K562 (cell line): ENCODE measurements at regions not wholly inside any gene's neighbourhood (a gene's known extent, or its start where the extent isn't known, plus 50 kb on each side); places are given as distances from the start of the nearest gene placed in this dataset.

Experiments used
- EHMT2 ChIP-seq: fragments of 450-650 bp; IDR thresholded peaks from 2 replicates; pipeline ENCODE4 v1.6.1; 2018; ENCODE audit warnings: antibody characterized with exemption
- FOXK1 ChIP-seq: sonication (generic); formaldehyde crosslinking; IDR thresholded peaks from 2 replicates; pipeline ENCODE4 v1.8.0; 2022; ENCODE audit warnings: missing genetic modification reagents, mild to moderate bottlenecking, borderline replicate concordance
- ZNF707 ChIP-seq: fragments of 250-450 bp; sonication (Bioruptor Pico); conservative IDR thresholded peaks from 2 replicates; pipeline ENCODE4 v1.8.0; 2022; ENCODE audit warnings: inconsistent platforms, mild to moderate bottlenecking, moderate library complexity
- TF ChIP-seq, protein P1 (sequence below): fragments of 450-650 bp; IDR thresholded peaks from 2 replicates; pipeline ENCODE4 v1.6.1; 2016; ENCODE audit warnings: mild to moderate bottlenecking, moderate library complexity

DNA sequence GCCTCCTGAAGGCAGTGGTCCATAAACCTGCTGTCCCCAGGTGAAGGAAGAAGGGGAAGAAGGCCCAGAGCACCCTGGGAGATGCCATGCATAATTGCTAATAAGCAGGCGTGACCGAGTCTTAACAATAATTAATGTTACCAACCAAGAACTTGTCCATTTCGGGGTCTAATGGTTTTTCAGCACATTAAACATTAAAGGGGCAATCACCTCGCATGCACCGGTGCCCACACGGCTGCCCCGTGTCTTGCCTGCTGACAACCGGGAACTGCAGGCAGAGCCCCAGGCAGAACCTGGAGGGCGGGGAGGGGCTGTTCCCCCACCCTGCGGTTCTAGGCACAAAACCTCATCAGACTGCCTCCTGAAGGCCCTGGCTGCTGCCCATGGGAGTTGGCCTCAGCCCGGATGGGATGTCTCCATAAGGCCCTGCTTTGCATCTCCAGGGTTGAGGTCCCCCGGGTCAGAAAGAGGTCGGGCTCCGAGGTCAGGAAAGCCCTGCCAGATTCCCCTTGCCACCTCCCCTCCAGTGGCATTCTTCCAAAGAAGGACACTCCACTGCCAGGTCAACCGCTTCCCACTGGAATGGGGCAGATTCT is 169.0 kb downstream of the BUD13 start (continued):
- TF ChIP-seq, protein P1, sequence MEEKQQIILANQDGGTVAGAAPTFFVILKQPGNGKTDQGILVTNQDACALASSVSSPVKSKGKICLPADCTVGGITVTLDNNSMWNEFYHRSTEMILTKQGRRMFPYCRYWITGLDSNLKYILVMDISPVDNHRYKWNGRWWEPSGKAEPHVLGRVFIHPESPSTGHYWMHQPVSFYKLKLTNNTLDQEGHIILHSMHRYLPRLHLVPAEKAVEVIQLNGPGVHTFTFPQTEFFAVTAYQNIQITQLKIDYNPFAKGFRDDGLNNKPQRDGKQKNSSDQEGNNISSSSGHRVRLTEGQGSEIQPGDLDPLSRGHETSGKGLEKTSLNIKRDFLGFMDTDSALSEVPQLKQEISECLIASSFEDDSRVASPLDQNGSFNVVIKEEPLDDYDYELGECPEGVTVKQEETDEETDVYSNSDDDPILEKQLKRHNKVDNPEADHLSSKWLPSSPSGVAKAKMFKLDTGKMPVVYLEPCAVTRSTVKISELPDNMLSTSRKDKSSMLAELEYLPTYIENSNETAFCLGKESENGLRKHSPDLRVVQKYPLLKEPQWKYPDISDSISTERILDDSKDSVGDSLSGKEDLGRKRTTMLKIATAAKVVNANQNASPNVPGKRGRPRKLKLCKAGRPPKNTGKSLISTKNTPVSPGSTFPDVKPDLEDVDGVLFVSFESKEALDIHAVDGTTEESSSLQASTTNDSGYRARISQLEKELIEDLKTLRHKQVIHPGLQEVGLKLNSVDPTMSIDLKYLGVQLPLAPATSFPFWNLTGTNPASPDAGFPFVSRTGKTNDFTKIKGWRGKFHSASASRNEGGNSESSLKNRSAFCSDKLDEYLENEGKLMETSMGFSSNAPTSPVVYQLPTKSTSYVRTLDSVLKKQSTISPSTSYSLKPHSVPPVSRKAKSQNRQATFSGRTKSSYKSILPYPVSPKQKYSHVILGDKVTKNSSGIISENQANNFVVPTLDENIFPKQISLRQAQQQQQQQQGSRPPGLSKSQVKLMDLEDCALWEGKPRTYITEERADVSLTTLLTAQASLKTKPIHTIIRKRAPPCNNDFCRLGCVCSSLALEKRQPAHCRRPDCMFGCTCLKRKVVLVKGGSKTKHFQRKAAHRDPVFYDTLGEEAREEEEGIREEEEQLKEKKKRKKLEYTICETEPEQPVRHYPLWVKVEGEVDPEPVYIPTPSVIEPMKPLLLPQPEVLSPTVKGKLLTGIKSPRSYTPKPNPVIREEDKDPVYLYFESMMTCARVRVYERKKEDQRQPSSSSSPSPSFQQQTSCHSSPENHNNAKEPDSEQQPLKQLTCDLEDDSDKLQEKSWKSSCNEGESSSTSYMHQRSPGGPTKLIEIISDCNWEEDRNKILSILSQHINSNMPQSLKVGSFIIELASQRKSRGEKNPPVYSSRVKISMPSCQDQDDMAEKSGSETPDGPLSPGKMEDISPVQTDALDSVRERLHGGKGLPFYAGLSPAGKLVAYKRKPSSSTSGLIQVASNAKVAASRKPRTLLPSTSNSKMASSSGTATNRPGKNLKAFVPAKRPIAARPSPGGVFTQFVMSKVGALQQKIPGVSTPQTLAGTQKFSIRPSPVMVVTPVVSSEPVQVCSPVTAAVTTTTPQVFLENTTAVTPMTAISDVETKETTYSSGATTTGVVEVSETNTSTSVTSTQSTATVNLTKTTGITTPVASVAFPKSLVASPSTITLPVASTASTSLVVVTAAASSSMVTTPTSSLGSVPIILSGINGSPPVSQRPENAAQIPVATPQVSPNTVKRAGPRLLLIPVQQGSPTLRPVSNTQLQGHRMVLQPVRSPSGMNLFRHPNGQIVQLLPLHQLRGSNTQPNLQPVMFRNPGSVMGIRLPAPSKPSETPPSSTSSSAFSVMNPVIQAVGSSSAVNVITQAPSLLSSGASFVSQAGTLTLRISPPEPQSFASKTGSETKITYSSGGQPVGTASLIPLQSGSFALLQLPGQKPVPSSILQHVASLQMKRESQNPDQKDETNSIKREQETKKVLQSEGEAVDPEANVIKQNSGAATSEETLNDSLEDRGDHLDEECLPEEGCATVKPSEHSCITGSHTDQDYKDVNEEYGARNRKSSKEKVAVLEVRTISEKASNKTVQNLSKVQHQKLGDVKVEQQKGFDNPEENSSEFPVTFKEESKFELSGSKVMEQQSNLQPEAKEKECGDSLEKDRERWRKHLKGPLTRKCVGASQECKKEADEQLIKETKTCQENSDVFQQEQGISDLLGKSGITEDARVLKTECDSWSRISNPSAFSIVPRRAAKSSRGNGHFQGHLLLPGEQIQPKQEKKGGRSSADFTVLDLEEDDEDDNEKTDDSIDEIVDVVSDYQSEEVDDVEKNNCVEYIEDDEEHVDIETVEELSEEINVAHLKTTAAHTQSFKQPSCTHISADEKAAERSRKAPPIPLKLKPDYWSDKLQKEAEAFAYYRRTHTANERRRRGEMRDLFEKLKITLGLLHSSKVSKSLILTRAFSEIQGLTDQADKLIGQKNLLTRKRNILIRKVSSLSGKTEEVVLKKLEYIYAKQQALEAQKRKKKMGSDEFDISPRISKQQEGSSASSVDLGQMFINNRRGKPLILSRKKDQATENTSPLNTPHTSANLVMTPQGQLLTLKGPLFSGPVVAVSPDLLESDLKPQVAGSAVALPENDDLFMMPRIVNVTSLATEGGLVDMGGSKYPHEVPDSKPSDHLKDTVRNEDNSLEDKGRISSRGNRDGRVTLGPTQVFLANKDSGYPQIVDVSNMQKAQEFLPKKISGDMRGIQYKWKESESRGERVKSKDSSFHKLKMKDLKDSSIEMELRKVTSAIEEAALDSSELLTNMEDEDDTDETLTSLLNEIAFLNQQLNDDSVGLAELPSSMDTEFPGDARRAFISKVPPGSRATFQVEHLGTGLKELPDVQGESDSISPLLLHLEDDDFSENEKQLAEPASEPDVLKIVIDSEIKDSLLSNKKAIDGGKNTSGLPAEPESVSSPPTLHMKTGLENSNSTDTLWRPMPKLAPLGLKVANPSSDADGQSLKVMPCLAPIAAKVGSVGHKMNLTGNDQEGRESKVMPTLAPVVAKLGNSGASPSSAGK: no peak
- no peak for TF ChIP-seq FOXK1 (CRISPR knock-in tag)
- TF ChIP-seq EHMT2: no peak
- TF ChIP-seq ZNF707: no peak
